ENCODE measurements at regions not wholly inside any gene's neighbourhood (a gene's known extent, or its start where the extent isn't known, plus 50 kb on each side); places are given as distances from the start of the nearest gene placed in this dataset.

DNA sequence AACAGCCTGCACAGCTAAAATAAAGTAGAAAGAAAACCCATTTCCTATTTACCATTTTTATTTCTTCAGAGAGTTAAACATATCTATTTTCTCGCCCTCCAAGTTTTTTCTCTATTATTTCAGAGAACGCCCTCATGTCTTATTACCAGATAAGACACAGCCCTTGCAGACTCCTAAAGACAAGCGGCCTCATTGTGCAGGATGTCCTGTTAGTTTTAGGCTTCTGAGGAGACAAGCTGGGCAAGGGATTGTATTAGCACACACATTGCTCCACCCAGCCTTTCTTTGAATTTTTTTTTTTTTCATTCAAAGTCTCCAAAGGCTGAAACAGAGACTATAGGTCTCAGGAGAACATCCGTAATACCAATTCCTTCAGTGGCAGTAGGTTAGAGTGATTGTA lies 101.8 kb upstream of the UBL3 start:
- H3K9me1 ChIP-seq (replicated peaks; ENCODE audit: control insufficient read depth, extremely low read depth, insufficient read depth, low read length), result no peaks in the 10 kb centered on the region
- no peak overlapping the region for H2AFZ ChIP-seq (ENCODE audit: low read depth, low read length)
- no peaks in the 10 kb centered on the region for H4K20me1 ChIP-seq (replicated peaks; ENCODE audit: control insufficient read depth, extremely low read depth, insufficient read depth, low read length)
- peaks cover 0 to 1% of the 10 kb centered on the region in 2 experiments for H3K27me3 ChIP-seq (ENCODE audit: control insufficient read depth in 2 of 2, insufficient read depth in 2 of 2, low read length in 2 of 2)
- ChIA-PET CTCF (no interaction called here), POLR2A (no interaction called here)
- no peaks in the 10 kb centered on the region for H3K36me3 ChIP-seq (ENCODE audit: control insufficient read depth in 2 of 2, extremely low read depth in 1 of 2, insufficient read depth in 2 of 2, low read length in 2 of 2)
- no peak overlapping the region for H3K4me3 ChIP-seq (replicated peaks in 1 of 3; ENCODE audit: insufficient read depth in 1 of 3, low read depth in 1 of 3, low read length in 3 of 3)
- no peaks in the 10 kb centered on the region for H3K9me3 ChIP-seq (replicated peaks; ENCODE audit: control insufficient read depth, insufficient read depth, low read length)
- no peaks in the 10 kb centered on the region for H3K4me1 ChIP-seq (ENCODE audit: control insufficient read depth, extremely low read depth, insufficient read depth, low read length)
- H3K9ac ChIP-seq (replicated peaks; ENCODE audit: extremely low read depth, insufficient read depth, low read length), result no peak overlapping the region
- dilution Hi-C loops (cut with MboI; ENCODE audit: extremely low pct_ligation_motif_present, low sequenced_read_pairs) (no loop called here), intact Hi-C loops (cut with micrococcal nuclease) (no loop called here)
- BruUV-seq (replicated peaks), result no TSS peak
- DNase-seq (ENCODE audit: low read depth, low spot score), result no peak
- TF ChIP-seq EZH2 (IDR thresholded peaks at IDR 0.05; ENCODE audit: borderline replicate concordance, low read depth, low read length, severe bottlenecking), result no peak
- no peak for TF ChIP-seq MYC (IDR thresholded peaks at IDR 0.05; ENCODE audit: low read depth, low read length)
- TF ChIP-seq, protein P1, sequence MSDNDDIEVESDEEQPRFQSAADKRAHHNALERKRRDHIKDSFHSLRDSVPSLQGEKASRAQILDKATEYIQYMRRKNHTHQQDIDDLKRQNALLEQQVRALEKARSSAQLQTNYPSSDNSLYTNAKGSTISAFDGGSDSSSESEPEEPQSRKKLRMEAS (IDR thresholded peaks at IDR 0.05; ENCODE audit: insufficient read depth, insufficient read length), result no peak
- no peak for TF ChIP-seq JUN (IDR thresholded peaks at IDR 0.05; ENCODE audit: borderline replicate concordance, insufficient read depth, insufficient read length, low read depth)
- H3K27ac ChIP-seq (ENCODE audit: insufficient read depth, low read depth, low read length), result no peak overlapping the region
- FAIRE-seq, result no peak
- no peak overlapping the region for H3K4me2 ChIP-seq (ENCODE audit: insufficient read depth, low read length)
- H3K79me2 ChIP-seq (ENCODE audit: control insufficient read depth, insufficient read depth, low read length), result no peaks in the 10 kb centered on the region

DNA sequence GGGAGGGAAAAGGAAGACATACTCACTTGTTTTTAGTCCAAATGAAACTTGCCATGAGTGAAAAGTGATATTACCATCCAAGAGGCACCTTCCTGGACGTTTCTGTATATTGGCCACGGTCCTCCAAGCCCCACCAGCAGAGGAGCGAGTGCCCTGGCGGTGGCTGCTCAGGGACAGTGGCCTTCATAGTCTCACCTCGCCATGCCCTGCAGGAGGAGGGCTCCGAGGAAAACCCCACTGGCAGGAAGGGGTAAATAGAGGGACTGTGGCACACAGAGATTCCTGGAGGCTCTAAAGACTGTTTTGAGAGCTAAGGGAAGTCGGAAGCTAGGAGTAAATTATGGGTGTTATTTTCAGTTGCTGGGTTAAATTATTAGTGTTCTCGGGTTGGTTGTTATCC lies 98.4 kb upstream of the UBL3 start:
- dilution Hi-C loops (cut with MboI; ENCODE audit: extremely low pct_ligation_motif_present, low sequenced_read_pairs) (no loop called here), intact Hi-C loops (cut with micrococcal nuclease) (no loop called here)
- Histone ChIP-seq H3K4me1 (ENCODE audit: control insufficient read depth, extremely low read depth, insufficient read depth, low read length) (no peaks in the 10 kb centered on the region), H2AFZ (ENCODE audit: low read depth, low read length) (no peak overlapping the region), H3K79me2 (ENCODE audit: control insufficient read depth, insufficient read depth, low read length) (no peaks in the 10 kb centered on the region), H3K9ac (replicated peaks; ENCODE audit: extremely low read depth, insufficient read depth, low read length) (no peak overlapping the region), H3K4me3 (replicated peaks in 1 of 3; ENCODE audit: insufficient read depth in 1 of 3, low read depth in 1 of 3, low read length in 3 of 3) (no peak overlapping the region), H3K4me2 (ENCODE audit: insufficient read depth, low read length) (no peak overlapping the region), H3K9me1 (replicated peaks; ENCODE audit: control insufficient read depth, extremely low read depth, insufficient read depth, low read length) (no peaks in the 10 kb centered on the region), H4K20me1 (replicated peaks; ENCODE audit: control insufficient read depth, extremely low read depth, insufficient read depth, low read length) (no peaks in the 10 kb centered on the region), H3K27ac (ENCODE audit: insufficient read depth, low read depth, low read length) (no peak overlapping the region), H3K36me3 (ENCODE audit: control insufficient read depth in 2 of 2, extremely low read depth in 1 of 2, insufficient read depth in 2 of 2, low read length in 2 of 2) (no peaks in the 10 kb centered on the region), H3K9me3 (replicated peaks; ENCODE audit: control insufficient read depth, insufficient read depth, low read length) (no peaks in the 10 kb centered on the region), H3K27me3 (ENCODE audit: control insufficient read depth in 2 of 2, insufficient read depth in 2 of 2, low read length in 2 of 2) (peaks cover 0 to 1% of the 10 kb centered on the region in 2 experiments)
- ChIA-PET POLR2A (no interaction called here), CTCF (no interaction called here)
- DNase-seq (ENCODE audit: low read depth, low spot score) (no peak), FAIRE-seq (no peak)
- BruUV-seq (replicated peaks), result no TSS peak
- TF ChIP-seq POLR2AphosphoS5 (IDR thresholded peaks at IDR 0.05; ENCODE audit: insufficient read depth, low read depth, low read length) (no peak), FOS (IDR thresholded peaks at IDR 0.05; ENCODE audit: borderline replicate concordance, insufficient read depth, low read length) (no peak), POLR2A (IDR thresholded peaks at IDR 0.05; ENCODE audit: low read depth, low read length) (no peak), EZH2 (IDR thresholded peaks at IDR 0.05; ENCODE audit: borderline replicate concordance, low read depth, low read length, severe bottlenecking) (no peak), GATA2 (IDR thresholded peaks at IDR 0.05; ENCODE audit: insufficient read depth, insufficient read length, low read depth, low read length) (no peak), MYC (IDR thresholded peaks at IDR 0.05; ENCODE audit: low read depth, low read length) (no peak)
- TF ChIP-seq, protein P1 (IDR thresholded peaks at IDR 0.05; ENCODE audit: insufficient read depth, insufficient read length), result no peak
- TF ChIP-seq, protein P2, sequence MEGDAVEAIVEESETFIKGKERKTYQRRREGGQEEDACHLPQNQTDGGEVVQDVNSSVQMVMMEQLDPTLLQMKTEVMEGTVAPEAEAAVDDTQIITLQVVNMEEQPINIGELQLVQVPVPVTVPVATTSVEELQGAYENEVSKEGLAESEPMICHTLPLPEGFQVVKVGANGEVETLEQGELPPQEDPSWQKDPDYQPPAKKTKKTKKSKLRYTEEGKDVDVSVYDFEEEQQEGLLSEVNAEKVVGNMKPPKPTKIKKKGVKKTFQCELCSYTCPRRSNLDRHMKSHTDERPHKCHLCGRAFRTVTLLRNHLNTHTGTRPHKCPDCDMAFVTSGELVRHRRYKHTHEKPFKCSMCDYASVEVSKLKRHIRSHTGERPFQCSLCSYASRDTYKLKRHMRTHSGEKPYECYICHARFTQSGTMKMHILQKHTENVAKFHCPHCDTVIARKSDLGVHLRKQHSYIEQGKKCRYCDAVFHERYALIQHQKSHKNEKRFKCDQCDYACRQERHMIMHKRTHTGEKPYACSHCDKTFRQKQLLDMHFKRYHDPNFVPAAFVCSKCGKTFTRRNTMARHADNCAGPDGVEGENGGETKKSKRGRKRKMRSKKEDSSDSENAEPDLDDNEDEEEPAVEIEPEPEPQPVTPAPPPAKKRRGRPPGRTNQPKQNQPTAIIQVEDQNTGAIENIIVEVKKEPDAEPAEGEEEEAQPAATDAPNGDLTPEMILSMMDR (IDR thresholded peaks at IDR 0.05; ENCODE audit: extremely low read depth in 1 of 2, insufficient read depth in 1 of 2, low read depth in 1 of 2, low read length in 2 of 2), result no peak
